C4-2B (cell line): ENCODE measurements at regions not wholly inside any gene's neighbourhood (a gene's known extent, or its start where the extent isn't known, plus 50 kb on each side); places are given as distances from the start of the nearest gene placed in this dataset.

Experiments
- ZFX ChIP-seq: fragments of 450-650 bp; IDR thresholded peaks from 2 replicates; pipeline ENCODE4 v1.6.1; 2017
- TF ChIP-seq, protein P1 (sequence below): fragments of 450-650 bp; conservative IDR thresholded peaks from 2 replicates; pipeline ENCODE4 v1.5.1; 2017; ENCODE audit warnings: mild to moderate bottlenecking

DNA sequence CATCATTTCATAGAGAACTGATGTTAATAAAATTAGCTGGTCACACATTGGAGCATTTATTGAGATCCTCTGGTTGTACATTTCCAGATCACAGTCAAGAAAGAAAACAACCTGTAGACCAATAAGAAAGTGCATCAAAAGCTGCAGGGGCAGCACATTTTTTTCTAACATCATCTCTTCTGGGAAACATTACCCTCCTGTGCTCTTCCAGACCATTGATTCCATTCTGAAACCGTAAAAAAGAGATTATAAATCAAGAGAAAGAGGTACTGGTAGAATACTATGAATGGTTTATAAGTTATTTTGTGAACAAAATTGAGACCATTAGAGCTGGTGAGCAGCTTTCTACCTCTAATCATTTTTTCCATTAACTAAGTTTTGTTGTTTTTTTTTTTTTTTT is 1548.2 kb upstream of the CELF4 start:
- TF ChIP-seq, protein P1, sequence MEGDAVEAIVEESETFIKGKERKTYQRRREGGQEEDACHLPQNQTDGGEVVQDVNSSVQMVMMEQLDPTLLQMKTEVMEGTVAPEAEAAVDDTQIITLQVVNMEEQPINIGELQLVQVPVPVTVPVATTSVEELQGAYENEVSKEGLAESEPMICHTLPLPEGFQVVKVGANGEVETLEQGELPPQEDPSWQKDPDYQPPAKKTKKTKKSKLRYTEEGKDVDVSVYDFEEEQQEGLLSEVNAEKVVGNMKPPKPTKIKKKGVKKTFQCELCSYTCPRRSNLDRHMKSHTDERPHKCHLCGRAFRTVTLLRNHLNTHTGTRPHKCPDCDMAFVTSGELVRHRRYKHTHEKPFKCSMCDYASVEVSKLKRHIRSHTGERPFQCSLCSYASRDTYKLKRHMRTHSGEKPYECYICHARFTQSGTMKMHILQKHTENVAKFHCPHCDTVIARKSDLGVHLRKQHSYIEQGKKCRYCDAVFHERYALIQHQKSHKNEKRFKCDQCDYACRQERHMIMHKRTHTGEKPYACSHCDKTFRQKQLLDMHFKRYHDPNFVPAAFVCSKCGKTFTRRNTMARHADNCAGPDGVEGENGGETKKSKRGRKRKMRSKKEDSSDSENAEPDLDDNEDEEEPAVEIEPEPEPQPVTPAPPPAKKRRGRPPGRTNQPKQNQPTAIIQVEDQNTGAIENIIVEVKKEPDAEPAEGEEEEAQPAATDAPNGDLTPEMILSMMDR = no peak
- TF ChIP-seq ZFX = no peak
